A549 (cell line): ENCODE measurements at regions not wholly inside any gene's neighbourhood (a gene's known extent, or its start where the extent isn't known, plus 50 kb on each side); places are given as distances from the start of the nearest gene placed in this dataset.

Experiments used
- EP300 ChIP-seq, 2 experiments: fragments of >200 bp; sonication (Bioruptor Twin); formaldehyde crosslinking; IDR thresholded peaks; 2 replicates in 1 of 2; 3 replicates in 1 of 2; pipeline ENCODE4 v1.6.1; 2016 to 2017
- FOSB ChIP-seq: fragments of 250-450 bp; sonication (Bioruptor Pico); IDR thresholded peaks from 2 replicates; pipeline ENCODE4 v1.5.0; 2020; ENCODE audit warnings: mild to moderate bottlenecking, moderate library complexity

- TF ChIP-seq EP300 (IDR thresholded peaks at IDR 0.05) (no peak), FOSB (CRISPR knock-in tag) (no peak)
These were observed 233.8 kb upstream of the TMEM161B start for GRCh38 chr5:88502179-88503040.
